Panc1 (cell line): ENCODE measurements at regions not wholly inside any gene's neighbourhood (a gene's known extent, or its start where the extent isn't known, plus 50 kb on each side); places are given as distances from the start of the nearest gene placed in this dataset.

Experiments
- ATAC-seq: fragments of 200-7000 bp; cut with Tn5 transposase; 2 replicates; pipeline ENCODE4 v1.9.1; 2020; ENCODE audit warnings: mild to moderate bottlenecking, moderate library complexity
- BruUV-seq: library from RNA; stranded (reverse); fragments of 400-500 nt; replicated peaks from 2 replicates; lab custom pipeline; 2021; lab: Mats Ljungman, UMichigan
- CTCF ChIA-PET: fragments of 300-600 bp; sonication (Branson Sonifier 250); formaldehyde crosslinking; loops from one replicate; lab custom pipeline; 2022; ENCODE audit warnings: antibody characterized with exemption; lab: Charles Lee
- POLR2A ChIA-PET: fragments of 300-600 bp; sonication (Branson Sonifier 250); formaldehyde crosslinking; loops from one replicate; lab custom pipeline; 2022; ENCODE audit warnings: antibody characterized with exemption; lab: Charles Lee
- DNase-seq: peaks from one replicate; pipeline ENCODE4 v3.0.0-alpha.2; 2010; ENCODE audit warnings: low read depth, low spot score
- H3K27ac ChIP-seq: 2 replicates; pipeline ENCODE4 v1.5.1; 2011; ENCODE audit warnings: mild to moderate bottlenecking, low read length, inconsistent platforms
- H3K27me3 ChIP-seq: fragments of 200-500 bp; sonication (Bioruptor generic); 2 replicates; pipeline ENCODE4 v1.6.0; 2014; ENCODE audit warnings: low read length, inconsistent platforms; ENCODE audit not compliant: control insufficient read depth, insufficient read depth
- H3K36me3 ChIP-seq: fragments of 200-500 bp; sonication (Bioruptor generic); 2 replicates; pipeline ENCODE4 v1.5.1; 2014; ENCODE audit warnings: inconsistent platforms, mild to moderate bottlenecking, low read length, moderate library complexity; ENCODE audit not compliant: control insufficient read depth, insufficient read depth
- H3K4me1 ChIP-seq: 2 replicates; pipeline ENCODE4 v1.5.1; 2011; ENCODE audit warnings: inconsistent platforms, mild to moderate bottlenecking, low read length, moderate library complexity; ENCODE audit not compliant: control insufficient read depth, insufficient read depth
- H3K4me3 ChIP-seq, 2 experiments: 2 replicates each; pipeline ENCODE4 v1.5.1; 2011 to 2012; ENCODE audit warnings: low read depth in 2 of 2, low read length in 2 of 2, mild to moderate bottlenecking in 2 of 2, inconsistent platforms in 1 of 2, moderate library complexity in 1 of 2
- H3K9me3 ChIP-seq: fragments of 200-500 bp; sonication (Bioruptor generic); 2 replicates; pipeline ENCODE4 v1.5.1; 2014; ENCODE audit warnings: low read depth, mild to moderate bottlenecking, inconsistent platforms, low read length, moderate library complexity; ENCODE audit not compliant: control insufficient read depth, insufficient read depth
- CTCF ChIP-seq: fragments of 450-650 bp; IDR thresholded peaks from 2 replicates; pipeline ENCODE4 v1.5.1; 2017; ENCODE audit warnings: mild to moderate bottlenecking
- POLR2AphosphoS5 ChIP-seq: IDR thresholded peaks from 2 replicates; pipeline ENCODE4 v1.6.1; 2012; ENCODE audit warnings: mild to moderate bottlenecking, low read depth, low read length, moderate library complexity
- REST ChIP-seq, 2 experiments: IDR thresholded peaks; 2 replicates each; pipeline ENCODE4 v1.6.1; 2011 to 2012; ENCODE audit warnings: low read depth in 2 of 2, control low read depth in 1 of 2, low read length in 1 of 2, mild to moderate bottlenecking in 1 of 2, moderate library complexity in 1 of 2; ENCODE audit not compliant: insufficient read depth in 1 of 2
- SIN3A ChIP-seq: IDR thresholded peaks from 2 replicates; pipeline ENCODE4 v1.6.1; 2012; ENCODE audit warnings: low read depth, mild to moderate bottlenecking, low read length, moderate library complexity, borderline replicate concordance; ENCODE audit not compliant: insufficient read depth
- TCF7L2 ChIP-seq: IDR thresholded peaks from 2 replicates; pipeline ENCODE4 v1.6.1; 2011; ENCODE audit warnings: mild to moderate bottlenecking, low read depth, low read length, inconsistent platforms
- in situ Hi-C: cut with HindIII; loops from 2 replicates; pipeline ENCODE4 v1.10.0; 2016; ENCODE audit warnings: low sequenced_read_pairs, low pct_unique_long_range_greater_than_20kb
- intact Hi-C: fragments of 100-400 bp; cut with micrococcal nuclease; formaldehyde crosslinking; loops from one replicate; pipeline ENCODE4 v1.10.0; 2022; ENCODE audit not compliant: unreplicated experiment

- no peak for TF ChIP-seq REST (IDR thresholded peaks at IDR 0.05; ENCODE audit: insufficient read depth in 1 of 2, low read depth in 2 of 2, low read length in 1 of 2)
- TF ChIP-seq TCF7L2: no peak
- no peak for TF ChIP-seq SIN3A
- TF ChIP-seq CTCF: no peak
- TF ChIP-seq POLR2AphosphoS5: no peak
- no peak for ATAC-seq
- no peaks in the 10 kb centered on the region for H3K27me3 ChIP-seq
- H3K4me3 ChIP-seq: no peak overlapping the region
- H3K9me3 ChIP-seq: no peaks in the 10 kb centered on the region
- in situ Hi-C loops (no loop called here), intact Hi-C loops (no loop called here)
- H3K36me3 ChIP-seq: no peaks in the 10 kb centered on the region
- POLR2A ChIA-PET: no interaction called here
- BruUV-seq: no TSS peak
- H3K27ac ChIP-seq: no peak overlapping the region
- H3K4me1 ChIP-seq: no peaks in the 10 kb centered on the region
- DNase-seq: no peak
- CTCF ChIA-PET: no interaction called here
Observed at GRCh38 chr10:76711222-76711997, 926.2 kb downstream of the KCNMA1 start.

- in situ Hi-C loops (no loop called here), intact Hi-C loops (no loop called here)
- no peak overlapping the region for H3K27ac ChIP-seq
- no peaks in the 10 kb centered on the region; the same call in 1 of the 2 replicates for H3K9me3 ChIP-seq
- ChIA-PET POLR2A (no interaction called here), CTCF (no interaction called here)
- no peak overlapping the region for H3K4me3 ChIP-seq
- H3K36me3 ChIP-seq: no peaks in the 10 kb centered on the region
- BruUV-seq: no TSS peak
- H3K4me1 ChIP-seq: no peaks in the 10 kb centered on the region
- DNase-seq (no peak), ATAC-seq (no peak)
- peaks cover 7% of the 10 kb centered on the region for H3K27me3 ChIP-seq
- no peak for TF ChIP-seq REST (IDR thresholded peaks at IDR 0.05; ENCODE audit: insufficient read depth in 1 of 2, low read depth in 2 of 2, low read length in 1 of 2)
- no peak for TF ChIP-seq POLR2AphosphoS5
- TF ChIP-seq TCF7L2: no peak
- TF ChIP-seq SIN3A: no peak
- no peak for TF ChIP-seq CTCF
Observed at GRCh38 chr10:76700241-76700640, 937.4 kb downstream of the KCNMA1 start.
